ENCODE measurements at regions not wholly inside any gene's neighbourhood (a gene's known extent, or its start where the extent isn't known, plus 50 kb on each side); places are given as distances from the start of the nearest gene placed in this dataset.

- no peaks in the 10 kb centered on the region for H4K20me1 ChIP-seq (ENCODE audit: control insufficient read depth, insufficient read depth, low read length, poor library complexity, severe bottlenecking)
- H3K27me3 ChIP-seq (replicated peaks in 1 of 4; ENCODE audit: control extremely low read depth in 1 of 4, control insufficient read depth in 3 of 4, insufficient read depth in 4 of 4, low read length in 3 of 4), result no peaks in the 10 kb centered on the region
- H2AFZ ChIP-seq (ENCODE audit: insufficient read depth, low read depth, low read length, poor library complexity, severe bottlenecking), result no peak overlapping the region
- CTCF ChIA-PET, result interaction anchor here (0.6 kb wide), 1 partner anchor 19 kb away, joined by 3 read pairs; no protein-coding TSS in a partner anchor
- Mint-ChIP-seq H3K9me3 (ENCODE audit: insufficient read depth) (peaks cover 9% of the 10 kb centered on the region), H3K4me1 (no peaks in the 10 kb centered on the region), H3K27me3 (no peaks in the 10 kb centered on the region), H3K4me3 (no peak overlapping the region), H3K27ac (no peak overlapping the region)
- no peak overlapping the region for H3K4me3 ChIP-seq (ENCODE audit: control extremely low read depth in 1 of 5, extremely low read depth in 1 of 5, insufficient read depth in 1 of 5, low read depth in 2 of 5, low read length in 4 of 5)
- no peaks in the 10 kb centered on the region for H3K9me3 ChIP-seq (ENCODE audit: control extremely low read depth in 1 of 3, control insufficient read depth in 2 of 3, insufficient read depth in 1 of 3, low read length in 2 of 3)
- DNase-seq (no peak), ATAC-seq (ENCODE audit: low read depth) (no peak)
- WGBS (ENCODE audit: insufficient coverage), result no CpG with 5 or more reads among the region's 5 CpGs
- H3K27ac ChIP-seq (ENCODE audit: low read length in 2 of 2), result no peak overlapping the region
- no peak overlapping the region for H3K9ac ChIP-seq (ENCODE audit: low read length)
- POLR2A ChIA-PET, result no interaction called here
- H3K36me3 ChIP-seq (replicated peaks in 1 of 2; ENCODE audit: control extremely low read depth in 1 of 2, control insufficient read depth in 1 of 2, extremely low read depth in 1 of 2, insufficient read depth in 2 of 2, low read length in 1 of 2), result no peaks in the 10 kb centered on the region
- H3K4me1 ChIP-seq (ENCODE audit: control insufficient read depth in 2 of 2, insufficient read depth in 2 of 2, low read length in 2 of 2), result no peaks in the 10 kb centered on the region
- TF ChIP-seq EZH2 (IDR thresholded peaks at IDR 0.05; ENCODE audit: borderline replicate concordance, insufficient read depth, low read depth, low read length, poor library complexity, severe bottlenecking) (no peak), CTCF (IDR thresholded peaks at IDR 0.05) (no peak)
- no peaks in the 10 kb centered on the region for H3K79me2 ChIP-seq (ENCODE audit: control insufficient read depth, insufficient read depth, low read length)
- no peak overlapping the region for H3K4me2 ChIP-seq (replicated peaks; ENCODE audit: low read depth, low read length, poor library complexity, severe bottlenecking)
- intact Hi-C loops (cut with micrococcal nuclease), result no loop called here
These were observed 596.9 kb upstream of the WWC1 start for GRCh38 chr5:167694325-167695147.

GRCh38 chr5:167696558-167697314 is 594.7 kb upstream of the WWC1 start:
- no peak overlapping the region for H3K4me2 ChIP-seq (replicated peaks; ENCODE audit: low read depth, low read length, poor library complexity, severe bottlenecking)
- no peak overlapping the region for H3K4me3 ChIP-seq (ENCODE audit: control extremely low read depth in 1 of 5, extremely low read depth in 1 of 5, insufficient read depth in 1 of 5, low read depth in 2 of 5, low read length in 4 of 5)
- ChIA-PET CTCF (no interaction called here), POLR2A (no interaction called here)
- H3K79me2 ChIP-seq (ENCODE audit: control insufficient read depth, insufficient read depth, low read length), result no peaks in the 10 kb centered on the region
- no peaks in the 10 kb centered on the region for H3K4me1 ChIP-seq (ENCODE audit: control insufficient read depth in 2 of 2, insufficient read depth in 2 of 2, low read length in 2 of 2)
- intact Hi-C loops (cut with micrococcal nuclease), result no loop called here
- DNase-seq, result no peak
- no peak overlapping the region for H3K27ac ChIP-seq (ENCODE audit: low read length in 2 of 2)
- Mint-ChIP-seq H3K27ac (no peak overlapping the region), H3K4me1 (no peaks in the 10 kb centered on the region), H3K4me3 (no peak overlapping the region), H3K27me3 (no peaks in the 10 kb centered on the region), H3K9me3 (ENCODE audit: insufficient read depth) (peaks cover 9% of the 10 kb centered on the region)
- no peak for ATAC-seq (ENCODE audit: low read depth)
- H3K9ac ChIP-seq (ENCODE audit: low read length), result no peak overlapping the region
- H4K20me1 ChIP-seq (ENCODE audit: control insufficient read depth, insufficient read depth, low read length, poor library complexity, severe bottlenecking), result no peaks in the 10 kb centered on the region
- 90% methylated on average over 9 of the region's 10 CpGs for WGBS (ENCODE audit: insufficient coverage)
- no peaks in the 10 kb centered on the region for H3K36me3 ChIP-seq (replicated peaks in 1 of 2; ENCODE audit: control extremely low read depth in 1 of 2, control insufficient read depth in 1 of 2, extremely low read depth in 1 of 2, insufficient read depth in 2 of 2, low read length in 1 of 2)
- no peaks in the 10 kb centered on the region for H3K9me3 ChIP-seq (ENCODE audit: control extremely low read depth in 1 of 3, control insufficient read depth in 2 of 3, insufficient read depth in 1 of 3, low read length in 2 of 3)
- no peak overlapping the region for H2AFZ ChIP-seq (ENCODE audit: insufficient read depth, low read depth, low read length, poor library complexity, severe bottlenecking)
- TF ChIP-seq CTCF (IDR thresholded peaks at IDR 0.05) (no peak), EZH2 (IDR thresholded peaks at IDR 0.05; ENCODE audit: borderline replicate concordance, insufficient read depth, low read depth, low read length, poor library complexity, severe bottlenecking) (no peak)
- H3K27me3 ChIP-seq (replicated peaks in 1 of 4; ENCODE audit: control extremely low read depth in 1 of 4, control insufficient read depth in 3 of 4, insufficient read depth in 4 of 4, low read length in 3 of 4), result no peaks in the 10 kb centered on the region
